HG03097 (cell line): ENCODE measurements at regions not wholly inside any gene's neighbourhood (a gene's known extent, or its start where the extent isn't known, plus 50 kb on each side); places are given as distances from the start of the nearest gene placed in this dataset.
"Not testable (repeated sequence)": the region's sequence is repeated elsewhere in the genome, so short reads cannot be mapped to it uniquely, and the experiment has no call there.

Experiments
- ATAC-seq: cut with Tn5 transposase; IDR thresholded peaks from one replicate; pipeline ENCODE4 v1.9.1; 2021; ENCODE audit not compliant: unreplicated experiment, low FRiP score

DNA sequence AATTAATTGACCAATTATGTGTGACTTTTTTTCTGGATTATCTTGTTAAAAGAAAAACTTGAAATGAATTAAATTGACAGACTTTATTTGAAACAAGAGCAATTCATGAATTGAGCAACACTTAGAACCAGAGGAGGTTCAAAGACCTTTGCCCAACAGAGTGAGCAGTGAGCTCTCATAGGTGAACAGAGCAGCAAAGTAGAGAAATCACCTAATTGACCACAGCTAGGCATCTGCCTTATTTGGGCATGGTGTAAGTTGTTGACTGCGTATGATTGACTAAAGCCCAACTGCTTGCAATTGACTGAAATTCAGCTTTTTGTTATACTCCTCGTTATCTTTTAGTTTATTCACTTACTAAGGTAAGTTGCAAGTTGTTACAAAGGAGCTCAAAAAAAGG lies 1216.0 kb upstream of the ALCAM start:
- ATAC-seq, result no peak

DNA sequence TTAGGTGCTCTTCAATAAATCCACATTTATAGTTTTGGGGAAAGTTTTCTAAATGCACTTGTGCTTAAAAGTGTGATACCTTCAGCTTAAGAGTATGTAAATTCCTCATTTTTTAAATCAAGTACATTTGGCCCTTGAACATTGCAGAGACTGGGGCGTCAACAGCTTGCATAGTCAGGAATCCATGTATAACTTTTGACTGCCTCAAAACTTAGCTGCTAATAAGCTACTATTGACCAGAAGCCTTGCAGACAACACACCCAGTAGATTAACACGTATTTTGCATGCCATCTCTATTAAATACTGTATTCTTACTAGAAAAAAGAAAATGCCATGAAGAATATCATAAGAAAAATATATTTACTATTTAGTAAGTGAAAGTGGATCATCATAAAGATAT lies 1211.8 kb upstream of the ALCAM start:
- no peak for ATAC-seq

- no peak for ATAC-seq
Observed at GRCh38 chr3:104165866-104166265, 1200.8 kb upstream of the ALCAM start.

- no peak for ATAC-seq
Observed at GRCh38 chr3:104168386-104168785, 1198.3 kb upstream of the ALCAM start.

DNA sequence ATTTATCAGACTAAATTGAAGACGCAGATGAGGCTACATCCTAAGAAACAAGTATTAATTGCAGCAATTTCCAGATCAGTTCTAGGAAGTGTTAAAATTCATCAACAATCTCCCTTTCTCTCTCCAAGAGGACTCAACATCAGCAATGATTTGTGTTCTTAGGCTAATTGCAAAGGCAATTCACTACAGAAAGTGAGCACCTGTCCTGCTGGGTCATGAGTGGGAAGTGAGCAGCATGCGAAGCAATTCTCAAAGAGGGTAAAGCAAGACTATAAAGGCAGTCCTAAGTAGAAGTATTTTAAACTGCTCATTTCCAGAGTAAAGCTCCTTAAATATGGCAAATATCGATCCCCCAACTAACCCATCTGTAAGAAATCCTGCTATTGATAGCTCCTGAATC lies 1191.0 kb upstream of the ALCAM start:
- no peak for ATAC-seq

DNA sequence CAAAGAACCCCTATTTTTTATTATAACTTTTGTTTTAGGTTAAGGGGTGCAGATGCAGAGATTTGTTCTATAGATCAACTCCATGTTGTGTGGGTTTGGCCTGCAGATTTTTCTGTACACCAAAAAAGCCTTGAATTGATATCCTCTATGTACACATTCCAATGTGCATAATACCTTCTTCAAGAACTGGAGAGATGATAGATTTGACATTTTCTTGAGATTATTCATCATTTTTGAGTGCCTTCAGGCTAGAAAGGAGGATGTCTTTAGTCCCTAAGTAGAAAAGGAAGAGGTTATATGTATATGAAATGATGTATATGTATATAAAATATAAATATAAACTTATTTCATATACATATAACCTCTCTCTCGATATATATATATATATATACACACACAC lies 1190.0 kb upstream of the ALCAM start:
- ATAC-seq, result no peak

DNA sequence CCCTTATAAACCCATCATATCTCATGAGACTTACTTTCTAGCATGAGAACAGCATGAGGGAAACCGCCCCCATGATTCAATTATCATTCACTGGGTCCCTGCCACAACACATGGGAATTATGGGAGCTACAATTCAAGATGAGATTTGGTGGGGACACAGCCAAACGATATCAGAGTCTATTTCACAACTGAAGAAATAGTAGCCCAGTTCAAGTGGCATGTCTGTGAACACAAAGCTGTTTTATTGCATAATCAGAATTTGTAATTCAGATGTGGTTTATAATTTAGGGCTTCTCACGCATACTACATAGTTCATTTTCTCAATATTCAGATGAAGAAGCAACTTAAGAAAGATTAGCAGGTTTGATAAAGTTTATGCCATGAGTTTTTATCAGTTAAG lies 1188.0 kb upstream of the ALCAM start:
- no peak for ATAC-seq

DNA sequence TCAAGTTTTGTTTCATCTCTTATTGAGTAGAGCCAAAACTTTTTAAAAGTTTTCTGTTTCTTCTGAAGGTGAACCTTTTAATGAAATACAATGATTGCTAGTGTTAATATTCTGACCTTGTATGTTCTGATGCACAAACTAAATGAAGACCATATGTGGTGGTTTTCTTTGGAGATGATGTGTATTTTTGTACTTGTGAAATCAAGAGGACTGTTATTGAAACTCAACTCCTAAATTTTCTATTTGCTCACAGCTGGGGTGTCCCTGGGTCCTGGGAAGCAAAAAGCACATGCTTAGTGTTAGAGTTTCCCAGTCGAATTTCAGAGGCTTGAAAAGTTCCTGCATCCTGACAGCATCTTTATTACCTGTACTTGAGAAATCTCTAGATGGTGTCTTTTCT lies 1185.8 kb upstream of the ALCAM start:
- no peak for ATAC-seq

GRCh38 chr3:104190681-104191080 lies 1176.0 kb upstream of the ALCAM start:
- ATAC-seq, result no peak

DNA sequence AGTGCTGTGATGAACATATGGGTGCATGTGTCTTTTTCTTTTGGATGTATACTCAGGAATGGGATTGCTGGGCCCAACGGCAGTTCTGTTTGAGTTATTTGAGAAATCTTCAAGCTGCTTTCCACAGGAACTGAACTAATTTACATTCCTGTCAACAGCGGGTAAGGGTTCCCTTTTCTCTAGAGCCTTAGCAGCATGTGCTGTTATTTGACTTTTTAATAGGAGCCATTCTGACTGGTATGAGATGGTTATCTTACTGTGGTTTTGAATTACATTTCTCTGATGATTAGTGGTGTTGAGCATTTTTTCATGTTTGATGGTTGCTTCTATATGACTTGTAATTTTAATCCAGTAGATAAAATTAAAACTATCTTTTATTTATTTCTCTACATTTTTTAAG lies 1168.6 kb upstream of the ALCAM start:
- ATAC-seq, result no peak

- no peak for ATAC-seq
Observed at GRCh38 chr3:104206925-104207324, 1159.8 kb upstream of the ALCAM start.

- ATAC-seq, result no peak
Observed at GRCh38 chr3:104214277-104214676, 1152.4 kb upstream of the ALCAM start.

GRCh38 chr3:104214937-104215336 lies 1151.8 kb upstream of the ALCAM start:
- no peak for ATAC-seq

GRCh38 chr3:104219046-104219445 lies 1147.7 kb upstream of the ALCAM start:
- ATAC-seq, result not testable (repeated sequence)

GRCh38 chr3:104234442-104235194 lies 1132.1 kb upstream of the ALCAM start:
- no peak for ATAC-seq

GRCh38 chr3:104244680-104245220 lies 1122.0 kb upstream of the ALCAM start:
- no peak for ATAC-seq

- no peak for ATAC-seq
Observed at GRCh38 chr3:104245261-104245660, 1121.4 kb upstream of the ALCAM start.

GRCh38 chr3:104245981-104246380 lies 1120.7 kb upstream of the ALCAM start:
- ATAC-seq, result no peak

GRCh38 chr3:104257486-104257885 lies 1109.2 kb upstream of the ALCAM start:
- ATAC-seq, result no peak

GRCh38 chr3:104263477-104263876 lies 1103.2 kb upstream of the ALCAM start:
- ATAC-seq, result no peak

- not testable (repeated sequence) for ATAC-seq
Observed at GRCh38 chr3:104266219-104266618, 1100.5 kb upstream of the ALCAM start.

- ATAC-seq, result no peak
Observed at GRCh38 chr3:104269771-104270170, 1096.9 kb upstream of the ALCAM start.
